HCT116 (cell line): ENCODE measurements at regions not wholly inside any gene's neighbourhood (a gene's known extent, or its start where the extent isn't known, plus 50 kb on each side); places are given as distances from the start of the nearest gene placed in this dataset.

Source experiments
- ATAC-seq: fragments of 200-7000 bp; cut with Tn5 transposase; 2 replicates; pipeline ENCODE4 v1.9.1; 2020; ENCODE audit warnings: mild to moderate bottlenecking, moderate library complexity
- BruUV-seq: library from RNA; stranded (reverse); fragments of 400-500 nt; replicated peaks from 2 replicates; lab custom pipeline; 2021; lab: Mats Ljungman, UMichigan
- CTCF ChIA-PET: fragments of 300-600 bp; sonication (Branson Sonifier 250); formaldehyde crosslinking; loops from one replicate; lab custom pipeline; 2021; ENCODE audit warnings: antibody characterized with exemption; lab: Charles Lee
- POLR2A ChIA-PET: fragments of 300-600, 350-600 bp; sonication (Branson Sonifier 250); formaldehyde crosslinking; loops from one replicate; lab custom pipeline; 2021; ENCODE audit warnings: antibody characterized with exemption; lab: Charles Lee
- RAD21 ChIA-PET, 2 experiments: fragments of 300-600 bp; sonication (Branson Sonifier 250); formaldehyde crosslinking; loops; one replicate each; lab custom pipeline; 2023; ENCODE audit warnings: low total read pairs in 2 of 2; ENCODE audit not compliant: uncharacterized antibody in 2 of 2, unreplicated experiment in 2 of 2, low non-redundant PET in 1 of 2; lab: Charles Lee
- DNase-seq: peaks from one replicate; pipeline ENCODE4 v3.0.0-alpha.2; 2010; ENCODE audit warnings: low read depth, low spot score
- H2AFZ ChIP-seq: fragments of 200-600 bp; shearing (Covaris generic), sonication (generic); 2 replicates; pipeline ENCODE4 v1.6.1; 2017; ENCODE audit warnings: low read depth, mixed run types, mixed read lengths, antibody characterized with exemption, low read length; ENCODE audit not compliant: poor library complexity, severe bottlenecking
- H3K27ac ChIP-seq: 2 replicates; pipeline ENCODE4 v1.5.1; 2012; ENCODE audit warnings: low read depth, low read length
- H3K27me3 ChIP-seq: fragments of 200-600 bp; sonication (generic); 2 replicates; pipeline ENCODE4 v1.6.1; 2016; ENCODE audit warnings: mixed run types, low read length, mixed read lengths; ENCODE audit not compliant: insufficient read depth
- H3K36me3 ChIP-seq, 2 experiments: fragments of 200-500 bp in 1 of 2; fragments of 200-600 bp in 1 of 2; sonication (Bioruptor generic) in 1 of 2; sonication (generic) in 1 of 2; 2 replicates each; pipeline versions ENCODE4 v1.5.1 to v1.6.1; 2014 to 2016; ENCODE audit warnings: low read length in 2 of 2, inconsistent platforms in 1 of 2, mixed read lengths in 1 of 2, mixed run types in 1 of 2; ENCODE audit not compliant: insufficient read depth in 2 of 2, control insufficient read depth in 1 of 2
- H3K4me1 ChIP-seq, 2 experiments: fragments of 200-600 bp in 1 of 2; sonication (generic) in 1 of 2; 2 replicates each; pipeline versions ENCODE4 v1.5.1 to v1.6.1; 2012 to 2017; ENCODE audit warnings: low read length in 2 of 2, inconsistent platforms in 1 of 2, mild to moderate bottlenecking in 1 of 2, mixed read lengths in 1 of 2, mixed run types in 1 of 2, moderate library complexity in 1 of 2; ENCODE audit not compliant: insufficient read depth in 2 of 2, control insufficient read depth in 1 of 2
- H3K4me2 ChIP-seq: fragments of 200-600 bp; sonication (generic); 2 replicates; pipeline ENCODE4 v1.6.1; 2017; ENCODE audit warnings: mixed run types, low read length, mixed read lengths
- H3K4me3 ChIP-seq, 2 experiments: fragments of 200-600 bp in 1 of 2; sonication (generic) in 1 of 2; replicated peaks in 1 of 2; 2 replicates each; pipeline ENCODE4 v1.5.1; 2011 to 2016; ENCODE audit warnings: low read length in 2 of 2, control low read depth in 1 of 2, low read depth in 1 of 2, mild to moderate bottlenecking in 1 of 2, mixed read lengths in 1 of 2, mixed run types in 1 of 2
- H3K79me2 ChIP-seq: fragments of 200-600 bp; sonication (generic); 2 replicates; pipeline ENCODE4 v1.6.1; 2017; ENCODE audit warnings: mild to moderate bottlenecking, mixed run types, low read length, moderate library complexity, mixed read lengths; ENCODE audit not compliant: insufficient read depth
- H3K9ac ChIP-seq: fragments of 200-600 bp; sonication (generic); 2 replicates; pipeline ENCODE4 v1.6.1; 2016; ENCODE audit warnings: low read length, mixed read lengths
- H3K9me2 ChIP-seq: fragments of 200-600 bp; sonication (generic), shearing (Covaris generic); 2 replicates; pipeline ENCODE4 v1.6.1; 2017; ENCODE audit warnings: mixed run types, mild to moderate bottlenecking, moderate library complexity; ENCODE audit not compliant: insufficient read depth
- H3K9me3 ChIP-seq, 2 experiments: fragments of 200-500 bp in 1 of 2; fragments of 200-600 bp in 1 of 2; sonication (Bioruptor generic) in 1 of 2; sonication (generic) in 1 of 2; 2 replicates each; pipeline ENCODE4 v1.6.1; 2014 to 2017; ENCODE audit warnings: low read length in 2 of 2, mixed read lengths in 2 of 2, inconsistent platforms in 1 of 2, low read depth in 1 of 2, mild to moderate bottlenecking in 1 of 2, mixed run types in 1 of 2, moderate library complexity in 1 of 2; ENCODE audit not compliant: control insufficient read depth in 1 of 2, insufficient read depth in 1 of 2
- H4K20me1 ChIP-seq: fragments of 200-600 bp; sonication (generic), shearing (Covaris generic); 2 replicates; pipeline ENCODE4 v1.6.1; 2017; ENCODE audit warnings: mixed run types, mild to moderate bottlenecking, moderate library complexity; ENCODE audit not compliant: insufficient read depth
- CBX3 ChIP-seq: IDR thresholded peaks from 2 replicates; pipeline ENCODE4 v1.6.1; 2012; ENCODE audit warnings: low read depth
- CTCF ChIP-seq, 3 experiments: fragments of 200-600 bp in 1 of 3; sonication (generic) in 1 of 3; IDR thresholded peaks in 2 of 3; conservative IDR thresholded peaks in 1 of 3; 2 replicates each; pipeline ENCODE4 v1.5.1; 2012 to 2017; ENCODE audit warnings: low read depth in 2 of 3, low read length in 2 of 3, antibody characterized with exemption in 1 of 3, borderline replicate concordance in 1 of 3, control low read depth in 1 of 3, mild to moderate bottlenecking in 1 of 3, mixed read lengths in 1 of 3, mixed run types in 1 of 3, moderate library complexity in 1 of 3; ENCODE audit not compliant: insufficient read depth in 1 of 3
- ELF1 ChIP-seq: IDR thresholded peaks from 2 replicates; pipeline ENCODE4 v1.6.1; 2012; ENCODE audit warnings: low read depth, borderline replicate concordance
- EZH2 ChIP-seq: fragments of 200-600 bp; sonication (generic); IDR thresholded peaks from 2 replicates; pipeline ENCODE4 v1.6.1; 2017; ENCODE audit warnings: antibody characterized with exemption, mixed run types
- EZH2phosphoT487 ChIP-seq: fragments of 200-600 bp; IDR thresholded peaks from 2 replicates; pipeline ENCODE4 v1.6.1; 2018; ENCODE audit warnings: antibody characterized with exemption, borderline replicate concordance
- FOSL1 ChIP-seq: IDR thresholded peaks from 2 replicates; pipeline ENCODE4 v1.6.1; 2012; ENCODE audit warnings: low read depth
- JUND ChIP-seq: IDR thresholded peaks from 2 replicates; pipeline ENCODE4 v1.6.1; 2012
- POLR2AphosphoS5 ChIP-seq: IDR thresholded peaks from 2 replicates; pipeline ENCODE4 v1.6.1; 2011; ENCODE audit warnings: mild to moderate bottlenecking, low read depth, low read length, moderate library complexity
- SIN3A ChIP-seq: IDR thresholded peaks from 2 replicates; pipeline ENCODE4 v1.6.1; 2012; ENCODE audit warnings: low read depth
- SP1 ChIP-seq: IDR thresholded peaks from 2 replicates; pipeline ENCODE4 v1.6.1; 2012; ENCODE audit warnings: low read depth
- TCF7L2 ChIP-seq: IDR thresholded peaks from 2 replicates; pipeline ENCODE4 v1.7.0; 2011; ENCODE audit warnings: borderline replicate concordance, inconsistent platforms; ENCODE audit not compliant: insufficient read depth, insufficient read length; ENCODE audit errors: extremely low read depth
- YY1 ChIP-seq: IDR thresholded peaks from 2 replicates; pipeline ENCODE4 v1.6.1; 2011; ENCODE audit warnings: low read length, low read depth, moderate library complexity, mild to moderate bottlenecking; ENCODE audit not compliant: insufficient replicate concordance; ENCODE audit errors: extremely low read depth
- ZBTB33 ChIP-seq: IDR thresholded peaks from 2 replicates; pipeline ENCODE4 v1.6.1; 2011; ENCODE audit warnings: mild to moderate bottlenecking, low read length, moderate library complexity; ENCODE audit not compliant: insufficient replicate concordance; ENCODE audit errors: extremely low read depth
- ZNF274 ChIP-seq: fragments of 200-500 bp; sonication (Bioruptor generic); IDR thresholded peaks from 2 replicates; pipeline ENCODE4 v1.6.1; 2014; ENCODE audit warnings: mild to moderate bottlenecking, low read depth, low read length, inconsistent platforms
- intact Hi-C: fragments of 100-400 bp; cut with micrococcal nuclease; formaldehyde crosslinking; loops from 2 replicates; pipeline ENCODE4 v1.10.0; 2022

GRCh38 chr16:59236804-59237458 is 502.8 kb upstream of the GOT2 start:
- no peaks in the 10 kb centered on the region for H3K36me3 ChIP-seq
- no peak overlapping the region for H3K27ac ChIP-seq
- no peak overlapping the region for H3K4me3 ChIP-seq
- ATAC-seq (no peak), DNase-seq (no peak)
- H3K27me3 ChIP-seq: no peaks in the 10 kb centered on the region
- H4K20me1 ChIP-seq: no peaks in the 10 kb centered on the region
- H3K4me2 ChIP-seq: no peak overlapping the region
- BruUV-seq: no TSS peak
- no peaks in the 10 kb centered on the region for H3K4me1 ChIP-seq
- intact Hi-C loops: no loop called here
- ChIA-PET POLR2A (no interaction called here), CTCF (no interaction called here), RAD21 (no interaction called here)
- peaks cover 0 to 10% of the 10 kb centered on the region in 2 experiments; a peak in 2 of 4 replicates for H3K9me3 ChIP-seq
- H3K9ac ChIP-seq: no peak overlapping the region
- TF ChIP-seq ZBTB33 (no peak), SP1 (no peak), TCF7L2 (no peak), JUND (no peak), EZH2 (no peak), CTCF (IDR thresholded peaks at IDR 0.05 in 2 of 3, conservative IDR thresholded peaks at IDR 0.05 in 1 of 3; ENCODE audit: borderline replicate concordance in 1 of 3, insufficient read depth in 1 of 3, low read depth in 2 of 3, low read length in 2 of 3) (no peak), POLR2AphosphoS5 (no peak), FOSL1 (no peak), ZNF274 (no peak), EZH2phosphoT487 (no peak), CBX3 (no peak), SIN3A (no peak), ELF1 (no peak), YY1 (no peak)
- no peak overlapping the region for H2AFZ ChIP-seq
- no peaks in the 10 kb centered on the region for H3K79me2 ChIP-seq
- no peaks in the 10 kb centered on the region for H3K9me2 ChIP-seq
